ENCODE measurements at regions not wholly inside any gene's neighbourhood (a gene's known extent, or its start where the extent isn't known, plus 50 kb on each side); places are given as distances from the start of the nearest gene placed in this dataset.
"Not testable (repeated sequence)": the region's sequence is repeated elsewhere in the genome, so short reads cannot be mapped to it uniquely, and the experiment has no call there.

DNA sequence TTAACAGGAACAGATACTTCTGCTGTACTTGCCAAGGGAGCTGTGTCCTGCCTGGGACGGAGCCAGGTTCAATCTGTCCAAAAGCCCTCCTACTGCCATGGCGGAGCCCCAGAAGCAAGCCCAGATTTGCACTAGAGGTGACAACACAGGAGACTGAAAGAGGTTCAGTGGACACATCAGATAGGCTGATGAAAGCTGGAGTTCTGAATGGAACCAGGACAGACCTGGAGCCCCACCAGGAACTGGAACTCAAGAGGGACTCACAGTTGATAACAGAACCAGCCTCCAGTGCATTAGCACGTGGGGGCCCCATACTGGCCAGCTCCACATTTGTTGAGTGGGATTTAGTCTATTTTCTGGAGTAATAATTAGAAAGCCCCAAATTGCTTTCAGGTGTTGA, 315.5 kb downstream of the ARRDC4 start:
- no peak for DNase-seq (ENCODE audit: low read depth in 2 of 2)

DNA sequence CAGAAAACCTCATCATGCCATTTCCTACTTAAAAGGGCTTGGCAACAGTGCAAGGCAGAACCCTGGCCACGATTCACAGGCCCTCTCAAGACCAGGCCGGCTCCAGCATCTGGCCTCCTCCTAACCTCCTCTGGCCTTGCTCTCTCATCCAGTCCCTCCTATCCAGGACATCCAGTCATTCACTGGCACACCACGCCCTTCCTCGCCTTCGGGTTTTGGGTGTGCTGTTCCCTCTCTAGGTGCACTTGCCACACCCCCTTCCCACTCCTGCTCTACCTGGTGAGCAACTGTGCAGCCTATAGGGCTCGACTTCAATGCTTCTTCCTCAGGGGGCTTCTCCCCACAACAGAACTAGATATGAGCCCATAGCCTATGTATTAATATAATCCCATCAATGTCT, 317.1 kb downstream of the ARRDC4 start:
- DNase-seq (ENCODE audit: low read depth in 2 of 2): no peak

DNA sequence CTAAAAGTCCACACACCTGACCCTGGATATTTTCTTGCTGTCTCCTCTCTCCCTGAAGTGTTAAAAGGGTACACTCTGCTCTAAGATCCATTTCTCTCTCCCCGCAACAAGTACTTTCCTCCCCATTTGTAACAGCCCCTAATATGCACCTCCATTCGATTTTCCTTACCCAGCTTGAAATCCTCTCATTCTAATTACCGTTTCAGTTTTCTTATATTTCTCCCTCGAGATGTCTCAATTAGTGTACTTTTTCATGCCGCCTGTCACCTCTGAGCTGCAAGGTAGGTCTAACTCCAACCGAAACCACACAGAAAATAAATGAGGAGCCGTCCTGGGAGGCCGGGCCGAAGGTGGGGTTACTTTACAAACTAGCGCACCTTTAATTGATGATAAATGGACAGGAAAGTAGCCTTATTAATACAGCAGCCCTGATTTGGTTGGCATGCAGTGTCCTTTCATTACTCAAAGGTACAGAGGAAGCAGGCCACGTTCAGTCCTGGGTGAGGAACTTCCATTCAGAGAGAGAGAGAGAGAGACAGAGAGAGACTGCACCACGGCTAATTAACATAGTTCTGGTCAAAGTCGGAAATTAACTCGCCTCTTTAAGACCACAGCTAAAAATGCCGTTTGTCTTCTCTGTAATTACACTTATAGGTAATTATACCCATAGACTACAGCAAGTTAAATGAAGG, 319.9 kb downstream of the ARRDC4 start:
- DNase-seq (ENCODE audit: low read depth in 2 of 2): no peak

DNA sequence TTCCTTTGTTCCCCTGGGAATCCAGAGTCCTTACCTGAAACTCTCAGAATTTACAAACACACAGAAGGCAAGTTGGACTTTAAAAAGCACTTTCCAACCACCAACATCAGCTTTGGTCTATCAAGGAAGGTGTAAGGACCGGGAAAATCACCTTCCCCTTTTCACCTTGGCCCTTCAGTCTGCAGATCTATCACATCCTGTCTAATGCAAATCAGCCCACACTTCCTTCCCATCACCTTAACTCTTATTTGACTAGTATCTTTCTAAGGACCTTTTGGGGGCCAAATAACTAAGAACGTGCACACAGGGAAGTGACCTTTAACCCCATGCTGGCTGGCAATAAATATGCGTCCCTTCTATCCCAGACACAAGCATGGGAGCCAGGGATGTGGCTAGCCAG, 320.6 kb downstream of the ARRDC4 start:
- DNase-seq (ENCODE audit: low read depth in 2 of 2): no peak

DNA sequence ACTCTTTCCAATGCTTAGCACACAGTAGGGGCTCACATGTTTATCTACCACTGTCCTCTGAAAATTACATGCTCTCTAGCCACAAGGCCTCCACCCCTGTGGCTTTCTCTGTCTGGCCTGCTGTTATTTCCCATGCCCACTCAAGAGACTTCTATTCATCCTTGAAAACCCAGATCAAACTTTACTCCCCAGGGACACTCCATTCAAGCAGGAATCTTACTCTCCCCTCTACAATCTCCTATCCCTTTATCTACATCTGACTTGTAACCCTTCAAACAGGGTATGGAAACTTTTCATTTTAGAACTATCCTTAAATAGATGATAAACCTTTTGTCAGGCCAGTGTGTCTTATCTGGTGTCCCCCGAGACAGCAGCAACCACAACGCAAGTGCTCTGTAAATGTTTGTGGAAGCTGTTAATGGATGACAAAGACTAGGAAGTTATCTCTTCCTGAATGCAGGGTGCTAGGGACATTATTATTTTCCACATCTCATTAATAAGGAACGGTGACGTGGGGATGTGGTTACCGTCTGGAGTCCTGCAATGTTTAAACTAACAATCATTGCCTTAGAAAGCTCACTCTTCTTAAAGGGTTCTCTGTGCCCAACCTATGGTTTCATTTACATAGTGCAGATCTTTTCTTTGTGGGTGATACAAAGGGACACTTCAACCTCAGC, 322.3 kb downstream of the ARRDC4 start:
- DNase-seq (ENCODE audit: low read depth in 2 of 2): no peak

DNA sequence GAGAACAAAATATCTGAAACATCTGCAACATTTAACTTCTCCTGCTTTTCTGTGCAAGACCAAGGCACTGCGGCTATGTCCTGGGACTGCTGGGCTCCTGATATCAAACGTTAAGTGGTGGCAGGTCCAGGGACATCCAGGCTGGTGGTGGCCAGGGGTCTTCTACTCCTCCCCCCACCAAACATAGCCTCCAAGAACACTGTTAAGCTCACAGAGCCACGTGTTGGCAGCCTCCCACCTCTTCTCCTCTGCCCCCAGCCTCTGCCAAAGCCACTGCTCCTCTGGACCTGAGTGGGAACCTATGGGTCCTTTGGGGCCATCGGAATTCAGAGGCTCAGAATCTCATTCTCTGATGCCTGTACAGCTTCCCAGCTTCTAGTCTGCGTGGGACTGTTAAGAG, 325.7 kb downstream of the ARRDC4 start:
- no peak for DNase-seq (ENCODE audit: low read depth in 2 of 2)

DNA sequence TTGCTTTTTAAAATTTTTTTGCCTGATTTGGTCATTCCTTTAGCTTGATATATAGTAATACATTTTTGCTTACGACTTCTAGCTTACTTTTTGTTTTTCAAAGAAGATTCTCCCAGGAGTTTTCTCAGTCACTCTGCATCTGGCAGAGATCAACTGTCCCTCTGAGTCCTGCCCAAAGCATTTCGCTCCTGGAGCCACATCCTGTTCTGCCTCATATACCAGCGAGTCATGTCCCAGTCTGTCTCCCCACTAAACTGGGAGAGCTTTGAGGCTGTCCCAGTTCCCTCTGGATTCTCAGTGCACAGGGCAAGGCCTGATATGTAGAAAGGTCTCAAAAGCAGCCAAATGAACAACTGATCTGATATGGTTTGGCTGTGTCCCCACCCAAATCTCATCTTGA, 326.3 kb downstream of the ARRDC4 start:
- no peak for DNase-seq (ENCODE audit: low read depth in 2 of 2)

DNA sequence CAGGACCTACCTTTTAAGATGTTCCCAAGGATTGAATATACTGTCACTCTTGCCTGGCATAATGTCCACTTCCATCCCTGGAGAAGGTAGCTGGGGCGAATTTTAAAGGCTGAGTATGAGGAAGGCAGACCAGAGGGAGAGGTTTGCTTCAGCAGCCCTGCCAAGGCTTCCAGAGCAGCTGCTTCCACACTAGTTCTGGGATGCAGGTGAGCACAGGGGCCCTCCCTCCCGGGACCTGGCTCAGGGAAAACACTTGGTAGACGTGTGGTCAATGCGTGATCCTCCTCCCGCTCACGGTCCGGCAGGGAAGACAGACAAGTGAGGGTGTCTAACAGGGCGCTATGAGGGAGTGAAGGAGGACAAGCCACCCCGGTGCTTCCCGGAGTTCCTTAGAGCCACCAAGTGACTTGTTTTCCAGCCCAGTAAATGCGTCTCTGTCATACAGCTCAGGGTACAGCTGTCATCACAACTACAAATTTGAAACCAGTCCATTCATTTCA, 327.6 kb downstream of the ARRDC4 start:
- no peak for DNase-seq (ENCODE audit: low read depth in 2 of 2)

DNA sequence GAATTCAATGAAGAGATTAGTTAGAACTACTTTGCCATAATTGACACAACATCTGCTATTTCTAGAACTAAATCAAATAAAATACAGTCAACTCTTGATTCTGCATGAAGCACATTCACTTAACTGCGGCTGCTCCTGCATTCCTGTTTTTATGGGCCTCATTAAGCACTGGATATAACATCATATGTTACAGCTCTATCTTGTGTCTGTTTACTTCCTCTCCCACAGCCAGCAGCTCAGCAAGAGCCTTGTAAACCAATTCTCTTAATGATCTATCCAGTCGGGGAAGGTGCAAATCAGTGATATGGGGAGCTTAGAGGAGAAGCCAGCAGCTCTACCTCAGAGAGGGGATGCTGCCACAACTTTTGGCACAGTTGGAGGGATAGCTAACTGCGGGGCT, 329.2 kb downstream of the ARRDC4 start:
- no peak for DNase-seq (ENCODE audit: low read depth in 2 of 2)

DNA sequence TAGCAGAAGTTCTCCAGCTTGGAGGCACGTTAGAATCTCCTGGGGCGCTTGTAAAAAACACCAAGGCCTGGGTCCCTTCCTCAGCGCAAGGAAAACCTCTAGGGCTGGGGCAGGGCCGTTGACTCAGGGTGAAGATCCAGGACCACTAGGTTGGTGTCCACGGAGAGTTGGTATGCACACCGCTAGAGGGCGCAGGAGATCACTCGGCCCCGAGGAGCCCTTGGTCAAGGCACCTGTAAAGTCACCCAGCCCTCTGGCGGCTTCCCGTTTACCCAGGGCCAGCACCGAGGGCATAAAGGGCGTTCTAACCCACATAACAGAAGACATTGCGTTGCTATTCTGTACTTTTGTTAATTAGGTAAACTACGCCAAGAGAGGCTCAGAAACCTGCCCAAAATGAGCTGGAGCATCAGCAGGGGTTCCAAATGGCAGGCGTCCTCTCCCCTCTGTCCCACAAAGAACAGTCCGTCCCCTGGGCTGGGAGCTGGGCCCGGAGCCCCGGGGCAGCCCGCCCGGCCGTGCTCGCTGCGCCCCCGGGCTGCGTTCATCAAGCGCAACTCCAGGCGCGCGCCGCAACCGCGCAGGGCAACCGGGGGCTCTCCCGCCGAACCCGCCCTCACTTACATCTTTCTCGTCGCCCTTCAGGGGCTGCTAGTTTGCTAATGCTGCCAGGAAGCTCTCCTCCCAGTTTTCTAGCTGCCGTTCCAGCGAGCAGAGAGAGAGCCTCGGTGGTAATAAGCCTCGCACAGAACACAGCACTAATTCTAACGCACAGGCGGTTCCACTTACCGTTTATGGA, 332.1 kb downstream of the ARRDC4 start:
- peak; percentile 12 to 47 for DNase-seq (ENCODE audit: low read depth in 2 of 2)

DNA sequence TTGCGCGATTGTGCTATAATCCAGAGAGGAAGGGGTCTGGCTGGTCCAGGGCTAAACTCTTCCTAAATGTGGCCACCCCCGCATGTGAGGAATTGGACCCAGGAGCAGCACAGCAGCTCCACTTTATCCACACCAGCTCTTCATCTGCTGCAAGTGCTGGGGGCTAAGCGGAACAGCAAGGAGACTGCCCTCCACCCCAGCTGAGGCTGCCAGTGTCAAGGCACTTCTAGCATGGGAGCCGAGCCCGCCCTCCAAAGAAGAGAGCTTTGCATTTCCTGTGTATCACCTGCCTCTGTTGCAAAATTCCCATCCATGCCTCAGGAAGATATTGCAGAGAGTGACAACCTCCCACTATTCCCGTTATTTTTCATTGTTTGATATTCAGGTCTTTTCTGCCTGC, 333.6 kb downstream of the ARRDC4 start:
- DNase-seq (ENCODE audit: low read depth in 2 of 2): no peak

DNA sequence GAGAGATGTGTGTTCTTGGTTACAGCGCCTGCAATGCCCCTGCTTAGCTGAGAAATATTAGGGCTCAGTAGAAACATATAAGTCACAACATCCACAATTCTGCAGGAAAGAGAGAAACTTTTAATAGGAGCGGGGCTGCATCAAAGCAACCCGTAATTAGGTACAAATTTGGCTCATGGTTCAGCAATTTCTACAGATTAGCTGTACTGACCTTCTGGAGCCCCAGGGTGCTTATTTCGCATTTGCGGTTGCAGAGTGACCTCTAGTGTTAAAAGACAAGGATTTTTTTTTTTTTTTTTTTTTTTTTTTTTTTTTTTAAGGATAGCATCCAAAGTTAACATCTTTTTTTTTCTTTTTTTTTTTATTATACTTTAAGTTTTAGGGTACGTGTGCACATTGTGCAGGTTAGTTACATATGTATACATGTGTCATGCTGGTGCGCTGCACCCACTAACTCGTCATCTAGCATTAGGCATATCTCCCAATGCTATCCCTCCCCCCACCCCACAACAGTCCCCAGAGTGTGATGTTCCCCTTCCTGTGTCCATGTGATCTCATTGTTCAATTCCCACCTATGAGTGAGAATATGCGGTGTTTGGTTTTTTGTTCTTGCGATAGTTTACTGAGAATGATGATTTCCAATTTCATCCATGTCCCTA, 334.7 kb downstream of the ARRDC4 start:
- DNase-seq (ENCODE audit: low read depth in 2 of 2): not testable (repeated sequence)

DNA sequence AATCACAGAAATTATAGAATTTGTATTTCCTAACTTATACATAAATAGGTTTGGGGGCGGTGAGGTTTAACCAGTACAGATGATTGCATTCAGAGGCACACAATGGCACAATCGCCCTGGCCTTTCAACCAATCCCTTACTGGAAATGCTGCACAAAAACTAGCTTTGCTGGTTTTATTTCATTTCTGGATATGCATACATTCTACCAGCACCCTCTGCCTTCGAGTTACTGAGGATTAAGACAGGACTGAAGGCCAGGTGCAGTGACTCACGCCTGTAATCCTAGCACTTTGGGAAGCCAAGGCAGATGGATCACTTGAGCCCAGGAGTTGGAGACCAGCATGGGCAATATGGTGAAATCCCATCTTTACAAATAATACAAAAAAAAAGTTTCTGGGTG, 336.1 kb downstream of the ARRDC4 start:
- DNase-seq (ENCODE audit: low read depth in 2 of 2): no peak

DNA sequence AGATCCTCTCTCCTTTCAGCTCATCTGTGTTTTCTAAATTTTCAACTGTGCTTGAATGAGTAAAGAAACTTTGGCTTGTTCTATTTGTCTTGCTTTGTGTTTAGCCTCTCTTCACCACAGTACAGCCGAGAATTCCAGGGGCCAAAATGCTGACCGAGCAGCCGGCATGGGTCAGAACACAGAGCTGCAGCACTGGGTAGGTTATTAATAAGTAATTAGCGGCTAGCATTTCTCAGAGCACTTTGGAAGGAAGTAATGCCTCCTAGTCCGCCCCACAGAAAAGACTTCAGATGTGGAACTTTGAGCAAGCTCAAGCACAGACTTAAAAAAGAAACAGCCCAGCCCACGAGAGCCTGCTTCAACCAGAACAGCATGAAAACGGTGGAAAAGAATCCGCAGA, 343.9 kb downstream of the ARRDC4 start:
- DNase-seq (ENCODE audit: low read depth in 2 of 2): no peak

DNA sequence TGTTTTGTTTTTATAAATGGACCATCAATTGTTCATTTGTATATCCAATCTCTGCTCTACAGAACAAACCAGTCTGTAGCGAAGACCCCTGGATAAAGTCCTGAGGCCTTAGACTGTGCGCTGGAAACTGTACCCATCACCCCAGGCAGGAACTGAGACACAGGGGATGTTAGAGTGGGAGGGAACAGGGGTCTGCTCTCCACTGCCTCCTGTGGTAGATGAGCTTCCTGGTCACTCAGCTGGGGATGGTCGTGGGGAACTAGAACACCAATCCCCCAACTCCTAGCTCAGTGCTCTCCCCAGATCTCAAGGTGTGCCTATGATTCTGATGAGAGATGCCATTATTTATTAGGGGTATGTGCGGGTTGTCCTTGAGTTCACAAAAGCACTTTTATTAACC, 340.2 kb upstream of the IGF1R start:
- DNase-seq (ENCODE audit: low read depth in 2 of 2): no peak

DNA sequence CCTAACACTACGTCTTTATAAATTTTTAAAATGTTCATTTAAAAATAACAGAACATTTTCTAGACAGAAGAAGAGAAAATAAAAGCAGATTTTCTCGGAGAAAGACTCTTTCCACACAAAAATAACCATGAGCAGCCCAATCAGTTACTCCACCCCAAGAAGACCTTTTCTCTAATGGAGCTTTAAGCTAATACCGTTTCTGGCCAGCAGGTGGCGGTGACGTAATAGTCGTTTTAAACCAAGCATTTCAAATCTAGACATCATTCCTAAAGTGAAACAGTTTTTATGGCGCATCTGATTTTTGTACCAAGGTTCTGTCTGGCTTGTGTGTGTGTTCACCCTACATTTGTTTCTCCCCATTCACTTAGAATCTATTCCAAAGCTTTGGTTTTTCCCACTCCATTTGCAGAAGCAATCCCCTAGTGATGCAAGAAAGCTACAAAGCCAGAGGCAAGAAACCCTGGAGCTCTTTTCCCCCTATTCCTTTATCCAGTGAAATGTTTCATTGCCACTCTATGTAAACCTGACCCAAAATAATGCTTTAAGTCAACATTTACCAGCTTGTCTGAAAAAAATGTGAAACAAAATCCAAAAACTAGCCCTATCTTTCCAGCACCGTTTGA, 336.7 kb upstream of the IGF1R start:
- DNase-seq (ENCODE audit: low read depth in 2 of 2): peak; percentile 60 to 65

DNA sequence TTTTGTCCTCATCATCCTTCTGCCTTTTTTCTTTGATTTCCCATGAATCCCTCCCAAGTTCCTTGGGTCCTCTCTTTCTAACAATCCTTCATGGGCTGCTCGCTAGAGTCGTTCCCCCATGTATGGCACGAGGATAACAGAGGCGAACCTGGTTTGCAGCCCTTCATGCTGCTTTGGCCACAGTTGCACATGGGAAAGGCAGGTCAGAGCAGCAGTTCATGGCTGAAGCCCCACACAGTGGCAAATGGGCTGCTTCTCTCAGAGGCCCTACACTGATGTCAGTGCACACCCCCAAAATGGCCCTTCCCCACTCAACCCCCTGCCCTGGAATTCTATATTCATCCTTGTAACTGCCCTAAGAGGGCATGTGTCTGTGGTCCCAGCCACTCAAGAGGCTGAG, 335.4 kb upstream of the IGF1R start:
- no peak for DNase-seq (ENCODE audit: low read depth in 2 of 2)

DNA sequence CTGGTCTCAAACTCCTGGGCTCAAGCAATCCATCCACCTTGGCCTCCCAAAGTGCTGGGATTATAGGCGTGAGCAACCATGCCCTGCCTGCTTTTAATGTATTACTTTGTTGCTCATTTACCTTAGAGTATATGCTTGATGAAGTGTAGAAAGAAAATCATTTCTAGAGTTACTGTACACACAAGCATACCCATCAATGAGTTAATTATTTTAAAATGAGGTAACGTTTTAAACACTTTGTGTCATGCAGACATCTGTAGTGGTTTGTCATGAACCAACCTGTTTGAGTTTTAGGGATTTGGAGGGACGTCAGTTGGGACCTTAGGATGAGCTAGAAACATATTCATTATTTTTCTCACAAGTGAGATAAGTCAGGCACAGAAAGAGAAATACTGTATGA, 332.4 kb upstream of the IGF1R start:
- DNase-seq (ENCODE audit: low read depth in 2 of 2): no peak

DNA sequence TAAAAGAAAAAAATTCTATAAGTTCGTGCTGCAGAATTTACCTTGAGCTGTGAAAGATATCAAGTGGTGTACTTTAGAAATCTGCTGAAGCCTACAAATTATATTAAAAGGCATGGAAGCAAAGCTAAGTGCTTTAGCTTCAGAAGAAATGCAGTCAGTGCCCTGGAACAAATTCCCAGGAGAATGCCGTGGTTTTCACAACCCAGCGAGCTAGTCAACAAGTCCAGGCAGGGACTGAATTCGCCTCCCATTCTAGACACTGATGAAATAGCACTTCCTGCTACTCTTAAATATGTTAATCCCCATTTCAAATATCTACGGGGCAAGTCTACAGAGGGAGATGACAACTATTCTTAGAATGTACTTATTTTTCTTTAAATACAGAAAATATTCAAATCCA, 326.4 kb upstream of the IGF1R start:
- DNase-seq (ENCODE audit: low read depth in 2 of 2): no peak

DNA sequence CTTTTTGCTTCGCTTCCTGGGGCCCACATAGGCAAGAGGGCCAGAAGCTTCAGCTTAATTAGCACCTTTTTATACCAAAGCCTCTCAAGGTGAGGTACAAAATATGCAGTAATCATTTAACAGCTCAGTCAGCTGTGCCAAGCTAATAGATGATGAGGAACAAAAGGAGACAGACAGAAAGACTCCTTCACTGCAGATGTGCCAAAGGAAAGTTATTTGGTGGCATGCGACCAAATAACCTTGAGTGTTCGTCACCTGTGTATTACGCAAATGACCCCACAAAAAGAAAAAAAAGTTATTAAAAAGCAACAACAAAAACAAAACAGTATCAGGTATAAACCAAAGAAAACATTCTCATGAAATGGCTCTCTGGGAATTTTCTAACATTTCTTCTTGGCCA, 325.8 kb upstream of the IGF1R start:
- DNase-seq (ENCODE audit: low read depth in 2 of 2): no peak

DNA sequence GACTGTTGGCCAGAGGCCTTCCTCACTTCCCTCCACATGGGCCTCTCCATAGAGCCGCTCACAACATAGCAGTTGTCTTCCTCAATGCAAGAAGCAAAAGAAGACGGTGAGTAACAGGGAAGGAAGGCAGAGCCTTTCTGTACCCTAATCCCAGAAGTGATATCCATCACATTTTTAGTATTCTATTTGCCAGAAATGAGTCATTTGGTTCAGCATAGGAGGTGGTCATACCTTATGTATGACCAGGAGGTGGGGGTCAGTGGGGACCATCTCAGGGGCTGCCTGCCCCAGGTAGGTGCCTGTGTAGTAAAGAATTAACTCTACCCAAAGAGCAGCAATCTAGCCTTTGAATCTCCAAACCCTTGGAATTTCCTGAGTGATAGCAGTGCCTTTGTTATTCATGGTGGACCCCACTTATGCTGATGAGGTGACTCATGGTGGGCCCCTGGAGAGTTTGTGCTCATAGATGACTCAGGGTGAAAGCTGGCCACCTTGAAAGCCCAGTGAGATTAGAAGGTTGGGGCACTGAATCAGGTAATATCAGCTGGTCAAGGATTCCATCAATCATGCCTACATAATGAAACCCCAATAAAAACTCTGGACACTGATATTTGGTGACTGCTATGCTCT, 323.9 kb upstream of the IGF1R start:
- DNase-seq (ENCODE audit: low read depth in 2 of 2): no peak
